ENCODE measurements at regions not wholly inside any gene's neighbourhood (a gene's known extent, or its start where the extent isn't known, plus 50 kb on each side); places are given as distances from the start of the nearest gene placed in this dataset.

GRCh38 chr5:155905364-155905763 is 421.6 kb upstream of the SGCD start:
- Histone ChIP-seq H3K23ac (ENCODE audit: insufficient read length) (no peak overlapping the region), H2BK20ac (ENCODE audit: low read length) (no peak overlapping the region), H3K9ac (replicated peaks in 1 of 4; ENCODE audit: extremely low read depth in 1 of 4, low read depth in 3 of 4, low read length in 3 of 4) (no peak overlapping the region), H2BK120ac (replicated peaks; ENCODE audit: low read depth, low read length) (no peak overlapping the region), H3K4me2 (ENCODE audit: insufficient read depth in 1 of 2, low read depth in 2 of 2, low read length in 2 of 2) (no peak overlapping the region), H2AK5ac (ENCODE audit: low read depth, low read length) (no peak overlapping the region), H2BK12ac (ENCODE audit: low read depth, low read length) (no peak overlapping the region), H3K4ac (replicated peaks; ENCODE audit: insufficient read length, low read depth, low read length) (no peak overlapping the region), H3K14ac (ENCODE audit: insufficient read length) (no peak overlapping the region), H3K9me3 (ENCODE audit: insufficient read depth in 2 of 2, low read depth in 1 of 2, low read length in 1 of 2) (no peaks in the 10 kb centered on the region), H3K56ac (replicated peaks; ENCODE audit: insufficient read length, low read depth, low read length) (no peak overlapping the region), H3K18ac (ENCODE audit: extremely low read depth, low read length) (no peak overlapping the region), H3K23me2 (ENCODE audit: low read depth, low read length) (no peaks in the 10 kb centered on the region), H3K27ac (ENCODE audit: low read depth, low read length) (no peak overlapping the region), H3K27me3 (replicated peaks in 1 of 4; ENCODE audit: control insufficient read depth in 3 of 4, extremely low read depth in 1 of 4, insufficient read depth in 3 of 4, low read length in 3 of 4) (no peaks in the 10 kb centered on the region), H3K79me1 (ENCODE audit: low read depth, low read length) (no peaks in the 10 kb centered on the region), H4K20me1 (replicated peaks in 1 of 2; ENCODE audit: control insufficient read depth in 1 of 2, insufficient read depth in 2 of 2, low read length in 2 of 2) (no peaks in the 10 kb centered on the region), H3K36me3 (ENCODE audit: control insufficient read depth in 2 of 4, insufficient read depth in 4 of 4, low read length in 3 of 4) (no peaks in the 10 kb centered on the region), H3K4me1 (replicated peaks in 1 of 4; ENCODE audit: control insufficient read depth in 3 of 4, insufficient read depth in 4 of 4, low read length in 3 of 4) (no peaks in the 10 kb centered on the region), H4K5ac (ENCODE audit: insufficient read length, low read depth, low read length) (no peak overlapping the region), H2BK5ac (ENCODE audit: low read depth, low read length) (no peak overlapping the region), H3K4me3 (ENCODE audit: extremely low read depth in 1 of 4, insufficient read depth in 2 of 4, low read depth in 3 of 4, low read length in 4 of 4) (no peak overlapping the region), H4K91ac (replicated peaks; ENCODE audit: insufficient read length, low read length) (no peak overlapping the region), H2BK15ac (ENCODE audit: low read length) (no peak overlapping the region), H4K8ac (ENCODE audit: extremely low read depth, insufficient read depth, low read length) (no peak overlapping the region), H3K79me2 (ENCODE audit: control insufficient read depth in 1 of 2, insufficient read depth in 2 of 2, low read length in 2 of 2) (no peaks in the 10 kb centered on the region), H2AFZ (ENCODE audit: low read length) (no peak overlapping the region)
- POLR2A ChIA-PET (ENCODE audit: partially characterized antibody): no interaction called here
- FAIRE-seq (no peak), DNase-seq (ENCODE audit: low read depth in 1 of 2, low spot score in 2 of 2) (no peak)
- CTCF ChIA-PET (ENCODE audit: partially characterized antibody): interaction anchor here (0.7 to 1.8 kb wide), 2 partner anchors 14 to 39 kb away, joined by 3 to 5 read pairs; no protein-coding TSS in a partner anchor
- 95% methylated on average over 3 of the region's 3 CpGs; no CpG with 5 or more reads in 1 of the 2 experiments for WGBS, 2 experiments (ENCODE audit: extremely low coverage in 1 of 2, insufficient coverage in 1 of 2, insufficient read length in 1 of 2, insufficient replicate concordance in 2 of 2, low coverage in 1 of 2, low lambda C conversion rate in 2 of 2, missing lambda C conversion rate in 1 of 2)
- TF ChIP-seq E2F6 (IDR thresholded peaks at IDR 0.05) (no peak), RNF2 (IDR thresholded peaks at IDR 0.05; ENCODE audit: borderline replicate concordance, low read depth, low read length, missing control alignments, poor library complexity, severe bottlenecking) (no peak), EGR1 (IDR thresholded peaks at IDR 0.05; ENCODE audit: borderline replicate concordance, low read depth, low read length) (no peak), SIN3A (conservative IDR thresholded peaks at IDR 0.05 in 1 of 2, IDR thresholded peaks at IDR 0.05 in 1 of 2; ENCODE audit: low read depth in 1 of 2, low read length in 2 of 2) (no peak), CTBP2 (IDR thresholded peaks at IDR 0.05; ENCODE audit: borderline replicate concordance, insufficient read depth, insufficient read length, low read length) (no peak), RBBP5 (IDR thresholded peaks at IDR 0.05; ENCODE audit: borderline replicate concordance, low read depth, low read length) (no peak), ASH2L (IDR thresholded peaks at IDR 0.05; ENCODE audit: low read length) (no peak), ATF3 (IDR thresholded peaks at IDR 0.05; ENCODE audit: insufficient read depth, low read depth, low read length) (no peak), SIRT6 (IDR thresholded peaks at IDR 0.05; ENCODE audit: low read length) (no peak), BACH1 (IDR thresholded peaks at IDR 0.05; ENCODE audit: low read length) (no peak), POLR2A (IDR thresholded peaks at IDR 0.05; ENCODE audit: control extremely low read depth in 1 of 2, low read depth in 2 of 2, low read length in 2 of 2) (no peak), KDM1A (IDR thresholded peaks at IDR 0.05; ENCODE audit: borderline replicate concordance, low read length) (no peak), POLR2AphosphoS5 (IDR thresholded peaks at IDR 0.05; ENCODE audit: low read depth, low read length) (no peak), HDAC6 (IDR thresholded peaks at IDR 0.05; ENCODE audit: low read depth, low read length) (no peak)

Data from H1 (cell line).